ENCODE measurements at regions not wholly inside any gene's neighbourhood (a gene's known extent, or its start where the extent isn't known, plus 50 kb on each side); places are given as distances from the start of the nearest gene placed in this dataset.

DNA sequence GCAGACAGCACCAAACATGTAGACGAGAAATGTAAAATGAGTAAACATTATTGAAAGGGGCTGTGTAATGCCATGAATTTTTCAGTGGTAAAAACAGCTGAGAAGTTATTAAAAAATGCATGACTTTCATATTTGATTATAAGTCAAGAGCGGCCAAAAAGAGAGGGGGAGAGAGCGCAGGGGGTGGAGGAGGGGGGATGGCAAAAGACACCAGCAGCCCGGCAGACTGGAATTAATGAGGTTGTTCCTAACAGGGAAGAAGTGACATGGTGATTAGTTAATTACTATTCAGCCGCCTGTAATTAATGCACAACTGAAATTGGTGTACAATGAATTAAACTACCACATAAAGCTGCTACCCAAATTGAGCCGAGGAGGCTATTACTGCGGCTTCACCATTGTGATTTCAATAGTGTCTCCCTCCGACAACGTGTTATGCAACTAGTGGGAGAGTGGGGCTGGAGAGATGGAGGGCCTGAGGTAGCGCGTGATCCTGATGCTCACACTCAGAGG is 89.1 kb upstream of the VSTM2B start:
- H3K27me3 ChIP-seq (ENCODE audit: insufficient read depth, low read depth, low read length) = no peaks in the 10 kb centered on the region
- H3K9ac ChIP-seq (ENCODE audit: low read length) = no peak overlapping the region
- no peaks in the 10 kb centered on the region for H4K20me1 ChIP-seq (ENCODE audit: insufficient read depth)

GRCh38 chr19:29439021-29439420 is 86.8 kb upstream of the VSTM2B start:
- H3K36me3 ChIP-seq (ENCODE audit: insufficient read depth, low read length) = no peaks in the 10 kb centered on the region
- no peak for TF ChIP-seq REST (IDR thresholded peaks at IDR 0.05; ENCODE audit: borderline replicate concordance)
- TF ChIP-seq EZH2 (IDR thresholded peaks at IDR 0.05; ENCODE audit: borderline replicate concordance, insufficient read depth, low read length, poor library complexity, severe bottlenecking) = no peak
- no peak overlapping the region for H3K4me2 ChIP-seq (ENCODE audit: low read length)
- no peak overlapping the region for H3K4me3 ChIP-seq (ENCODE audit: low read length)
- H3F3A ChIP-seq (ENCODE audit: insufficient read depth, low read length, poor library complexity, severe bottlenecking) = no peaks in the 10 kb centered on the region
- H3K9ac ChIP-seq (ENCODE audit: low read length) = no peak overlapping the region
- no peaks in the 10 kb centered on the region for H3K27me3 ChIP-seq (ENCODE audit: insufficient read depth, low read depth, low read length)
- no peaks in the 10 kb centered on the region for H3K9me3 ChIP-seq (ENCODE audit: low read length)
- no peak overlapping the region for H3K27ac ChIP-seq (ENCODE audit: low read length)
- H3K9me2 ChIP-seq (ENCODE audit: insufficient read depth, low read length) = no peaks in the 10 kb centered on the region
- H4K20me1 ChIP-seq (ENCODE audit: insufficient read depth) = no peaks in the 10 kb centered on the region
- no peaks in the 10 kb centered on the region for H3K79me2 ChIP-seq (replicated peaks; ENCODE audit: insufficient read depth, low read length)
- no peak overlapping the region for H2AFZ ChIP-seq (ENCODE audit: low read depth, low read length)

More for the DNA sequence above, 89.1 kb upstream of the VSTM2B start:
- no peaks in the 10 kb centered on the region for H3K36me3 ChIP-seq (ENCODE audit: insufficient read depth, low read length)
- no peak overlapping the region for H3K4me2 ChIP-seq (ENCODE audit: low read length)
- H3F3A ChIP-seq (ENCODE audit: insufficient read depth, low read length, poor library complexity, severe bottlenecking) = no peaks in the 10 kb centered on the region
- H2AFZ ChIP-seq (ENCODE audit: low read depth, low read length) = no peak overlapping the region
- H3K27ac ChIP-seq (ENCODE audit: low read length) = no peak overlapping the region
- no peaks in the 10 kb centered on the region for H3K9me3 ChIP-seq (ENCODE audit: low read length)
- no peak overlapping the region for H3K4me3 ChIP-seq (ENCODE audit: low read length)
- no peak for TF ChIP-seq EP300 (conservative IDR thresholded peaks at IDR 0.05; ENCODE audit: poor library complexity, severe bottlenecking)
- no peak for TF ChIP-seq MXI1 (conservative IDR thresholded peaks at IDR 0.05; ENCODE audit: poor library complexity, severe bottlenecking)
- TF ChIP-seq POLR2AphosphoS5 (IDR thresholded peaks at IDR 0.05) = no peak
- H3K79me2 ChIP-seq (replicated peaks; ENCODE audit: insufficient read depth, low read length) = no peaks in the 10 kb centered on the region
- no peaks in the 10 kb centered on the region for H3K9me2 ChIP-seq (ENCODE audit: insufficient read depth, low read length)

- no peaks in the 10 kb centered on the region for H3K27me3 ChIP-seq (ENCODE audit: insufficient read depth, low read depth, low read length)
- H3K27ac ChIP-seq (ENCODE audit: low read length) = no peak overlapping the region
- no peak overlapping the region for H3K4me3 ChIP-seq (ENCODE audit: low read length)
- no peaks in the 10 kb centered on the region for H3F3A ChIP-seq (ENCODE audit: insufficient read depth, low read length, poor library complexity, severe bottlenecking)
- no peaks in the 10 kb centered on the region for H3K79me2 ChIP-seq (replicated peaks; ENCODE audit: insufficient read depth, low read length)
- no peak overlapping the region for H2AFZ ChIP-seq (ENCODE audit: low read depth, low read length)
- no peak overlapping the region for H3K9ac ChIP-seq (ENCODE audit: low read length)
- no peaks in the 10 kb centered on the region for H3K9me3 ChIP-seq (ENCODE audit: low read length)
- no peak overlapping the region for H3K4me2 ChIP-seq (ENCODE audit: low read length)
- no peaks in the 10 kb centered on the region for H3K36me3 ChIP-seq (ENCODE audit: insufficient read depth, low read length)
- no peaks in the 10 kb centered on the region for H3K9me2 ChIP-seq (ENCODE audit: insufficient read depth, low read length)
- H4K20me1 ChIP-seq (ENCODE audit: insufficient read depth) = no peaks in the 10 kb centered on the region
- TF ChIP-seq RAD21 (conservative IDR thresholded peaks at IDR 0.05) = no peak
These were observed 85.9 kb upstream of the VSTM2B start for GRCh38 chr19:29439688-29440550.

All from neural cell (in vitro differentiated cells).